HG02981 (cell line): ENCODE measurements at regions not wholly inside any gene's neighbourhood (a gene's known extent, or its start where the extent isn't known, plus 50 kb on each side); places are given as distances from the start of the nearest gene placed in this dataset.

Experiments
- ATAC-seq: cut with Tn5 transposase; IDR thresholded peaks from one replicate; pipeline ENCODE4 v1.9.1; 2021; ENCODE audit warnings: mild to moderate bottlenecking, moderate library complexity; ENCODE audit not compliant: unreplicated experiment

GRCh38 chr12:104858611-104859543, 99.2 kb downstream of the SLC41A2 start:
- ATAC-seq, result no peak

- no peak for ATAC-seq
These were observed 101.6 kb downstream of the SLC41A2 start for GRCh38 chr12:104856531-104856930.

DNA sequence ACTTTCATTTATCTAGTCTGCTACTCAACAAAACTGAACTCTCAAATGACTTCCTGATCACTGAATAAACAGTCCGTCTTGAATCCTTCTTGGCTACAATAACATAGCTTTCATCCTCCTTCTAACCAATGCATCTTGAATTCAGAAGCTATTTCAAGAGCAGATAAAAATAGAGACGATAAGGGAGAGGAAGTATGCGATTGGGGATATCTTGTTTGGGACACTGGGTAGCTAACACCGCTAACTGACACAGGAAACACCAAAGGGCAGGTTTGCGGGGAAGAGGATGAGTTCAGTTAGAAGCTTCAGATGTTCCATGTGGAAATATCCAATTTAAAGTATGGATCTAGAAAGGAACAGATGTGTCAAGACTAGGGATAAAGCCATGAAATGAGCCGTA, 102.5 kb downstream of the SLC41A2 start:
- ATAC-seq, result no peak

GRCh38 chr12:104852896-104853295, 105.2 kb downstream of the SLC41A2 start:
- ATAC-seq, result no peak

DNA sequence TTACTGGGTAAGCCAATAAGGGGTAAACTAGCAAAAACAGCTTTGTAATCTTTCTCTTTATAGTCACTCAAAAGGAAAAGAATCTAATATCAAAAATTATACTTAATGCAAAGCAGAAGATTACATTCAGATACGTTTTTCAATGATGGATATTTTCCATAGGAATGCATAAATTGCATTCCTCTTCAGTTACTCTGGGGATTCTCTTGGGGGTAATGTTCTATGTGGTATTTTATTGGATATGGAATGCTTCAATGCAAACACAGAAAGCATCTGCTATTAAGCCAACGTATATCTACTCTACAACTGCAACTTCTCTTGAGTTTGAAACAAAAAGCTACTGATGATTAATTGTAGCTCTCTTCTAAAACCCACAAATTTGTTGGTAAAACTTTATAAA, 106.0 kb downstream of the SLC41A2 start:
- ATAC-seq, result no peak

GRCh38 chr12:104850781-104851180, 107.3 kb downstream of the SLC41A2 start:
- no peak for ATAC-seq

GRCh38 chr12:104846056-104846767, 111.9 kb downstream of the SLC41A2 start:
- ATAC-seq, result no peak

GRCh38 chr12:104844123-104844522, 114.0 kb downstream of the SLC41A2 start:
- no peak for ATAC-seq

DNA sequence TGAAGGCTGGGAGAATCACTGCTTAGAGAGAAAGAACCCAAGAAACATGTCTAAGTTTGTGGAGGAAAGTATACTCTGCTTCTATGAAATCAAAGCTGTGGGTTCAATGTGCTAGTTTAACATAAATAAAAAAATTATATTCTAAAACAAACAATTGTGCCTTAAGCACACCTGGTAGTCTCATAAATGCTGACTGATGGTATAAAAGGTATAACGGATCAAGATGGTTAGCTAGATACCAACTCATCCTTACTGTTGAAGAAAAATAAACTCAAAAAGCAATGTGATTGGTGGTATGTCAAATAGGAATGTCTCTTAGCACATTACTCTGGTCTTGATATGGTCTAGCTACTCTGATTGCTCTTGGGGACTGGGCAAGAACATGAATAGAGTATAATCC, 117.8 kb downstream of the SLC41A2 start:
- no peak for ATAC-seq

DNA sequence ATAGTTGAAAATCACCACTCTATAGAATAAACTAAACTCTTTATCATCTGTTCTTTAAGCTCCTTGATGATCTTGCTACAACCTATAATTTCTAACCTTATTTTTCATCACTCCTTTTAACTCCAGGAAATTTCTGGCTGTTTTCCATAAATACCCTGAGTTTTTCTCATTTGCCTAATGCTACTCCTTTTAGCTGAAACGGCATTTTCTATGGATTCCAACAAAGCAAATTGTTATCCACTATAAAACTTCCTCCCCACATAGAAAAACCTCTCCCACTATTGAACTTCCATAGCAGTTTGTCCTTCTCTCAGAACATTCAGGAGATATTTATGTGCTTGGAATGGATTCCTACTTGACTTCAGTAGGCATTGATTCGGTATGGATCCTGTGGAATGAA, 122.8 kb downstream of the SLC41A2 start:
- no peak for ATAC-seq

- no peak for ATAC-seq
These were observed 123.5 kb downstream of the SLC41A2 start for GRCh38 chr12:104834607-104835006.

DNA sequence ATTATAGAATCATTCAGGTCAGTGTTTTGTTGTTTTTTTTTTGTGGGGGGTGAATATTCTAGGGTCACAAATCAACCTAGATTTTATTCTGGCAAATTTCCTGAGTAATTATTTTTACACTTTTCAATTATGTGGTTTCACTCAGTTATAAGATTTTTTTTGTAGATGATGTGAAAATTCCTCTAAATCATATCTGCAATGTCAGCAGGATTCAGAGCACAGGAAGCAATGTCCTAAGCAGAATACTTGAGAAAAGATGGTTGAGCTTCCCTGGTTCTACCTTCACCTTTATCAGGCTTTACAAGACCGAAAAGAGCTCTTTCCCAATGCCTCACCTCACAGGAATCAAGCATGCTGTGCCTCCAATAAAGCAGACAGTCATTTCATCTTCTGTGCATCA, 124.3 kb downstream of the SLC41A2 start:
- no peak for ATAC-seq

DNA sequence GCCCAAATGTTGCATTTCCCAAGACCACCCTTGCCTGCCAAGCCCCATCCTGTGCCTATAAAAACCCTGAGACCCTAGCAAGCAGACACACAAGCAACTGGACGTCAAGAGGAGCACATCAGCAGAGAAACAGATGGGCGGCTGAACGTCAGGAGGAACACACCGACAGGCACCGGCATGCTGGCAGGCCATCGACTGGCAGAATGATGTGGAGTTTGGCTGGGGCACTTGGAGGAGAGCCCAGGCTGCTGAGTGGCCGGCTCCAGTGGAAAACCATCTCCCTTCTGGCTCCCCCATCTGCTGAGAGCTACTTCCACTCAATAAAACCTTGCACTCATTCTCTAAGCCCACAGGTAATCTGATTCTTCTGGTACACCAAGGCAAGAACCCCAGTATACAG, 130.1 kb downstream of the SLC41A2 start:
- ATAC-seq, result no peak

DNA sequence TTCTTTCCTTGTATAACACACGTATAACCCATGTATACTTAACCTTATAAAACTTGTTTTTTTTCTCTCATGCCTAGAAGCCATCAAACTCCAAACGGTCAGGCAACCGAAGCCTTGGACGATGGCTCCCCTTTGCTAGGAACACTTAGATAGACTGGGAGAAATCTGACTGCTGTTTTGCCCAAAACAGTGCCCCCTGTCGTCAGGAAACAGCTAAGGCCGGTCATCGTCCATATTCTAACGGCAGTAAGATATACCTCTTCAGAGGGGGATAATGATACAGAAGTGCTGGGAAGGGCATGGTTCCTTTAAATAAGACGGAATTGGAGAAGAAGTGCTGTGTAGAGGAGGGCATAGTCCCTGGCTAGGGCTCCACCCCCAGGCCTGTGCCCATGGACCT, 130.5 kb downstream of the SLC41A2 start:
- no peak for ATAC-seq

DNA sequence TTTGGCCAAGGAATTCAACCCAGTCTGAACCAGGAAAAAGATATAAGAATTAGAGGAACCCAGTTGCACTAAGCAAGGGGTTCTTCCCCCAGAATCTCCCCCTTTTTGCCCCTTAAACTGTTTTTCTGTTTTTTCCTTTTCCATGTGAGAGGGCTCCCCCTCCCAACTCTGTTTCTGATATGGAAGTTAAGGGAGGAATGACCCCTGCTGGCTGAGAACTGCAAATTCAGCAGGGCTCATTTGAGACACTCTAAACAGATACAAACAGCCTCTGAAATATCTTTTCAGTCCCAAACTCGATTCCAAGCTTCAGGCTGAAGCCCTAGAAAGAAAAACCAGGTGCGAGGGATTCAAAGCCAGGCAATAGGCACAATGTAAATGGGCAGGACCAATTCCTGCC, 132.7 kb downstream of the SLC41A2 start:
- ATAC-seq, result no peak

- ATAC-seq, result no peak
These were observed 134.1 kb downstream of the SLC41A2 start for GRCh38 chr12:104823985-104824461.

DNA sequence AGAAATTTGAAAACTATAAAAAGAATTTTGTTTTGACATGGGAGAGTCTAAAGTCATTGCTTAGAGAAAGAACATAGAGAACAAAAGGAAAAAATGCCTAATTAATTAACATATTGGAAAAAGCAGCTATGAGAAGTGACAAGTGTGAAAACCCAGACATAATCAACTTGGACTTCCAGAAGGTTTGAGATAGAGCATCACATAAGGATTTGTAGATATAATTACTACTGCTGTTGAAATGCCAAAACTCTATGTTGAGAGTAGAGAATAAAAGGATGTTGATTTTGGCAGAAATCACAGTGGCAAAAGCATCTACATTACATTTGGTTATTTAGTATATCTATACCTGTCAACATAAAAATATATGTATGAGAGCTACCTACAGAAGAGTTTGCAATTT, 135.1 kb downstream of the SLC41A2 start:
- ATAC-seq, result no peak

DNA sequence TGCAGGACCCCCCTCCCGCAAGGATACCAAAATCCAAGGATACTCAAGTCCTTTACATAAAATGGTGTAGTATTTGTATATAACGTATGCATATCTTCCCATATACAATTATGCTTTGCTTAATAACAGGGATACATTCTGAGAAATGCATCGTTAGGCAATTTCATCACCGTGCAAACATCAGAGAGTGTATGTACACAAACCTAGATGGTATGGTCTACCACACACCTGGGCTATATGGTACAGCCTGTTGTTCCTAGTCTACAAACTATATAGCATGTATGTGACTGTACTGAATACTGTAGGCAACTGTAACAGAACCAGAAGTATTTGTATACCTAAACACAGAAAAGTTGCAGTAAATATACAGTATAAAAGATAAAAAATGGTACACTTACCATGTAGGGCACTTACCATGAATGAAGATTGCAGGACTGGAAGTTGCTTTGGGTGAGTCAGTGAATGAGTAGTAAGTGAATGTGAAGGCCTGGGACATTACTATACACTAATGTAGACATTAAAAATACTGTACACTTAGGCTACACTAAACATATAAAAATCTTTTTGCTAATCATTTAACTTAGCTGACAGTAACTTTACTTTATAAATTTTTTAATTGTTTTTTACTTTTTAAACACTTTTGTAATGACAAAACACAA, 141.1 kb downstream of the SLC41A2 start:
- no peak for ATAC-seq

DNA sequence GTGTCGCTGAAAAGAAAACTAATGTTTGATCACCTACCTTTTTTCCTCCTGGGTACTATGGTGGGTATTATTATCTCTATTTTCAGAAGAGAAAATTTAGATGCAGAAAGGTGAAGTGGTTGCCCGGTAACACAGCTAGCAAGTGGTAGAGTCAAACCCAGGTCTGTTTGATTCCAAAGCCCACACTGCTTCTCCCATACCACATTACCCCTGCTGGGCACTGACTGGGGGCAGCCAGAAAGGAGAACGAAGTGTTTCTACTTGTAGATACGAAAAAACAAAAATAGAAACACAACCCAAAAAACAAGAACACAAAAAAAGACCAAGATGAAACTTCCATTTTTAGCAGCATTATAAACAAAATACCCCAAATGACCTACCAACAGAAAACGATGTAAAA, 142.2 kb downstream of the SLC41A2 start:
- ATAC-seq, result no peak

- no peak for ATAC-seq
These were observed 143.1 kb downstream of the SLC41A2 start for GRCh38 chr12:104814944-104815343.
